HG03460 (cell line): ENCODE measurements at regions not wholly inside any gene's neighbourhood (a gene's known extent, or its start where the extent isn't known, plus 50 kb on each side); places are given as distances from the start of the nearest gene placed in this dataset.
"Not testable (repeated sequence)": the region's sequence is repeated elsewhere in the genome, so short reads cannot be mapped to it uniquely, and the experiment has no call there.

Source experiments
- ATAC-seq: cut with Tn5 transposase; IDR thresholded peaks from one replicate; pipeline ENCODE4 v1.9.1; 2021; ENCODE audit not compliant: unreplicated experiment

- ATAC-seq, result not testable (repeated sequence)
These were observed 257.7 kb upstream of the MEIS1 start for GRCh38 chr2:66177128-66177796.

GRCh38 chr2:66174491-66174890, 260.4 kb upstream of the MEIS1 start:
- ATAC-seq, result no peak

GRCh38 chr2:66173645-66174044, 261.3 kb upstream of the MEIS1 start:
- no peak for ATAC-seq

- no peak for ATAC-seq
These were observed 263.4 kb upstream of the MEIS1 start for GRCh38 chr2:66171530-66171929.

- ATAC-seq, result no peak
These were observed 264.1 kb upstream of the MEIS1 start for GRCh38 chr2:66170744-66171330.

- ATAC-seq, result no peak
These were observed 265.8 kb upstream of the MEIS1 start for GRCh38 chr2:66169076-66169475.

- ATAC-seq, result no peak
These were observed 270.5 kb upstream of the MEIS1 start for GRCh38 chr2:66164470-66164869.

- ATAC-seq, result no peak
These were observed 278.8 kb upstream of the MEIS1 start for GRCh38 chr2:66156171-66156570.

- no peak for ATAC-seq
These were observed 281.0 kb upstream of the MEIS1 start for GRCh38 chr2:66153941-66154340.

- no peak for ATAC-seq
These were observed 289.4 kb upstream of the MEIS1 start for GRCh38 chr2:66145490-66145889.

GRCh38 chr2:66144324-66144723, 290.6 kb upstream of the MEIS1 start:
- not testable (repeated sequence) for ATAC-seq

- ATAC-seq, result no peak
These were observed 297.3 kb upstream of the MEIS1 start for GRCh38 chr2:66137606-66138130.

- no peak for ATAC-seq
These were observed 300.7 kb upstream of the MEIS1 start for GRCh38 chr2:66134138-66134701.

- no peak for ATAC-seq
These were observed 307.3 kb upstream of the MEIS1 start for GRCh38 chr2:66127656-66128055.

GRCh38 chr2:66127061-66127460, 307.9 kb upstream of the MEIS1 start:
- no peak for ATAC-seq

- ATAC-seq, result no peak
These were observed 309.0 kb upstream of the MEIS1 start for GRCh38 chr2:66125951-66126350.

GRCh38 chr2:66122516-66122915, 312.4 kb upstream of the MEIS1 start:
- no peak for ATAC-seq

- no peak for ATAC-seq
These were observed 313.0 kb upstream of the MEIS1 start for GRCh38 chr2:66121946-66122345.

GRCh38 chr2:66113988-66114625, 320.8 kb upstream of the MEIS1 start:
- ATAC-seq, result no peak

- no peak for ATAC-seq
These were observed 323.2 kb upstream of the MEIS1 start for GRCh38 chr2:66111706-66112105.

- no peak for ATAC-seq
These were observed 324.3 kb upstream of the MEIS1 start for GRCh38 chr2:66110608-66111007.

GRCh38 chr2:66110086-66110485, 324.8 kb upstream of the MEIS1 start:
- ATAC-seq, result no peak
